ENCODE measurements at regions not wholly inside any gene's neighbourhood (a gene's known extent, or its start where the extent isn't known, plus 50 kb on each side); places are given as distances from the start of the nearest gene placed in this dataset.

GRCh38 chr7:13827716-13828115, 161.8 kb downstream of the ETV1 start:
- Histone ChIP-seq H3K27me3 (ENCODE audit: control insufficient read depth, insufficient read depth, low read length) (no peaks in the 10 kb centered on the region), H3K4me3 (ENCODE audit: low read depth, low read length) (no peak overlapping the region), H3K36me3 (ENCODE audit: control insufficient read depth, insufficient read depth, low read length) (no peaks in the 10 kb centered on the region)
- TF ChIP-seq CTCF (IDR thresholded peaks at IDR 0.05; ENCODE audit: insufficient read depth, low read depth, low read length), result no peak
- POLR2A ChIA-PET, result no interaction called here
- DNase-seq (ENCODE audit: low read depth), result no peak
- CTCF ChIA-PET, result no interaction called here

- no peak for TF ChIP-seq CTCF (IDR thresholded peaks at IDR 0.05; ENCODE audit: insufficient read depth, low read depth, low read length)
These were observed 160.2 kb downstream of the ETV1 start for GRCh38 chr7:13829231-13829630.

DNA sequence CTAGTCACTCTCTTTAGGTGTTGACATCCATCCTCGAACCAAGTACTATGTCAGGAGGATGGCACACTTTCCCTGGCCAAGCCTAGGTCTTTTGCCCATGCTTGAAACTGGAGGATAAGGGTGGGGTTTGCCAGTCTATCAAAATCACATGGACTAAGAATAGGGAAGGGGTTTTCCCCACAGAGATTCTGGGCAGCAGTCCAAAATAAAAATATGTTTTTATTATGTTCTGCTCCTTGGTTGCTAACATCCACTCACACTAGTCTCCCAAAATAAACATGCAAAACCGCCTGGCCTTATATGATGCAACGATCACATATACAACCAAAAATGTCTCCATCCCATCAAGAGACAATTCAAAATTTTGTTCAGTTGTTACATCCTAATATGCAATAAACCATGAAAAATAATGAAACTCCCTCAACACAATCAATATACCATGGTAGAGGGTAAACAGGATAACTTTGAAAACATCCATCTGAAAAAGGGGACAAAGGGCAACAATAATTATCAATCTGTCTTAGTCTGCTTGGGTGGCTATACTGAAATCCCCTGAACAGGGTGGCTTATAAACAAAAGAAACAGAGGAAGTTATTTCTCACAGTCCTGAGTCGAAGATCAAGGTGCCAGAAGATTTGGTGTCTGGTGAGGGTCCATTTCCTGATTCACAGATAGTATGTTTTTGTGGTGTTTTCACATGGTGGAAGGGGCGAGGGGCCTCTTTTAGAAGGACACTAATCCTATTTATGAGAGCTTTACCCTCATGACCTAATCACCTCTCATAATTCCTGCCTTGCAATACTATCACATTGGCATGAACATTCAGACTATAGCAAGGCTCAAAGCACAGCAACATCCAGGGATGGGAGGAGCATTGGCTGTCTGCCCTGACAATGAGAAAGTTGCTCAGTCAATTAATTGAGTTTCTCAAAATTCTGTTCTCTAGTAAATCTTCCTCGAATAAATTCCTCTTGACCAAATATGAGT, 159.3 kb downstream of the ETV1 start:
- no peak for TF ChIP-seq CTCF (IDR thresholded peaks at IDR 0.05; ENCODE audit: insufficient read depth, low read depth, low read length)
- DNase-seq (ENCODE audit: low read depth), result no peak
- POLR2A ChIA-PET, result no interaction called here
- CTCF ChIA-PET, result no interaction called here
- Histone ChIP-seq H3K4me3 (ENCODE audit: low read depth, low read length) (no peak overlapping the region), H3K27me3 (ENCODE audit: control insufficient read depth, insufficient read depth, low read length) (no peaks in the 10 kb centered on the region), H3K36me3 (ENCODE audit: control insufficient read depth, insufficient read depth, low read length) (no peaks in the 10 kb centered on the region)

More at GRCh38 chr7:13829231-13829630, 160.2 kb downstream of the ETV1 start:
- CTCF ChIA-PET, result no interaction called here
- no peak for DNase-seq (ENCODE audit: low read depth)
- POLR2A ChIA-PET, result no interaction called here
- no peak overlapping the region for H3K4me3 ChIP-seq (ENCODE audit: low read depth, low read length)
- H3K27me3 ChIP-seq (ENCODE audit: control insufficient read depth, insufficient read depth, low read length), result no peaks in the 10 kb centered on the region
- H3K36me3 ChIP-seq (ENCODE audit: control insufficient read depth, insufficient read depth, low read length), result no peaks in the 10 kb centered on the region

DNA sequence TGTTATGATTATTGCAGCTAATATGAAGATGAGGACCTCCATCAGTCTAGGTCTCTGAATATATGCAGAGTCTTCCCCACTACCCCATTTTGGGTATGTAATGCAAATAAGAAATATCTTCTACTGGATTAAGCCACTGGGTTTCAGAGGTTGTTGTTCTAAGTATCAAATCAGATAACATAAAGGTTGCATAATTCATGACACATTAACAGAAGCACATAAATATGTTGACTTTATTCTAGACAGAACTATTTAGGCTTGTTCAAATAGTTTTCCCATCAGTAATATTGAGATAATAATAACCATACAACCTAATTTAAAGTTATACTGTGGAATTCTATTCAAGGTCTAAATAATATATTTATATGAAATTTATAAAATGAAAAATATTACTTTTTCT, 157.1 kb downstream of the ETV1 start:
- Histone ChIP-seq H3K36me3 (ENCODE audit: control insufficient read depth, insufficient read depth, low read length) (no peaks in the 10 kb centered on the region), H3K4me3 (ENCODE audit: low read depth, low read length) (no peak overlapping the region), H3K27me3 (ENCODE audit: control insufficient read depth, insufficient read depth, low read length) (no peaks in the 10 kb centered on the region)
- ChIA-PET CTCF (no interaction called here), POLR2A (no interaction called here)
- TF ChIP-seq CTCF (IDR thresholded peaks at IDR 0.05; ENCODE audit: insufficient read depth, low read depth, low read length), result no peak
- no peak for DNase-seq (ENCODE audit: low read depth)

DNA sequence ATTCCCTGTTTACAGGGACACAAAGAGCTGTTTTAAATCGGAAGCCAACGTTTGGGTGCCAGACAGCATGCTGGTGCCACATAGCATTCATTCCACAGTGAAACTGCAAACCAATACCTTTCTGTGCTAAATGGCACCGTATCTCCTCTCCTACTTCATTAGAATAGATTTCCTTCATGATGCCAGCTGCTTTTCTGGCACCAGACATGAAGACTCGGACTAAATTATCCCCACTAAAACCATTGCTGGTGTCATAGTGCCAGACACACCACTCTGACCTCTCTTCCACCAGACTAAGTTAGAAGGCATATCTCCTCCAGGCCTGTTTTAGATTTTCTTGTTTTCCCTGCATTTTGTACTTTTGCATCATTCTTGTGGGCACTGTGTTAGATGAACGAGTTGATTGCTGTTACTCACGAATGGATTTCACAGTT, 155.1 kb downstream of the ETV1 start:
- Histone ChIP-seq H3K36me3 (ENCODE audit: control insufficient read depth, insufficient read depth, low read length) (no peaks in the 10 kb centered on the region), H3K27me3 (ENCODE audit: control insufficient read depth, insufficient read depth, low read length) (no peaks in the 10 kb centered on the region), H3K4me3 (ENCODE audit: low read depth, low read length) (no peak overlapping the region)
- TF ChIP-seq CTCF (IDR thresholded peaks at IDR 0.05; ENCODE audit: insufficient read depth, low read depth, low read length), result no peak
- ChIA-PET POLR2A (no interaction called here), CTCF (no interaction called here)
- DNase-seq (ENCODE audit: low read depth), result no peak

Measured in BJ (cell line).